Retina (tissue), 1 donor: ENCODE measurements at regions not wholly inside any gene's neighbourhood (a gene's known extent, or its start where the extent isn't known, plus 50 kb on each side); places are given as distances from the start of the nearest gene placed in this dataset.
A peak's percentile ranks its signal among the peaks of the same experiment; 100 is the strongest.

ENCODE experiments used
- DNase-seq: peaks from one replicate; pipeline ENCODE4 v3.0.0-alpha.2; 2016

DNA sequence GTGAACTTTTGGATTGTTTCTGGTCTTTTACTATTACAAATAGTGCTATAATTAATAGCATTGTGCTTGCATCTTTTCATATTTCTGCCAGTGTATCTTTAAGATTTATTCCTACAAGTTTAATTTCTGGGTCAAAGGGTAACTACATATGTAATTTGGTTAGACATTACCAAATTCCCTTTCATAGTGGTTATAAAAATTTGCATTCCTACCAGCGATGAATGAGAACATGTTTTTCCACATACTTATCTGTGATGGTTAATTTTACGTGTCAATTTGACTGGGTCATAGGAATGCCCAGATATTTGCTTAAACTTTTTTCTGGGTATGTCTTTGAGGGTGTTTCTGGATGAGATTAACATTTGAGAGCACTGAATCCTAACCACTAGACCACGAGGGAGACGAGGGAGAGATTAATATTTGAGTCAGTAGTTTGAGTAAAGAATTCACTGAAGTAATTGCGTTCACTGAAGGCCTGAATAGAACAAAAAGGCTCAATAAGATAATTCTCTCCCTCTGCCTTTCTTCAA lies 132.3 kb upstream of the NEO1 start:
- DNase-seq = no peak

DNA sequence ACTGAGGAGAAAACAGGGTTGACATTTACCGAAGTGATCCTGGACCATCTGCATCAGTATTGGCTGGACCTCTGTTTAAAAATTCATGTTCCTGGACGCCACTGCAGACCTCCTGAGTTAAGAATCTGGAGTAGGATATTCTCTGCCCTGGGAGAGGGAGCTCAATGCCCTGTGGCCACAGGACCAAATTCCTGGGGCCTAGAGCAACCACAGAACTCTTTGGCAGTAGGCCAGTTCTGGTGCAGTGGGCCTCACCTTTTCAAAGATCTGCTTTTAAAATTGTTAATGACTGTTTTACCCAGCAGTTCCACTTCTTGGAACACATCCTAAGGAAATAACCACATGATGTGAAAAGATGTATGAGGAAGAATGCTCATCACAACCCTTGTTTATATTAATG lies 133.3 kb upstream of the ADPGK start:
- DNase-seq = no peak

DNA sequence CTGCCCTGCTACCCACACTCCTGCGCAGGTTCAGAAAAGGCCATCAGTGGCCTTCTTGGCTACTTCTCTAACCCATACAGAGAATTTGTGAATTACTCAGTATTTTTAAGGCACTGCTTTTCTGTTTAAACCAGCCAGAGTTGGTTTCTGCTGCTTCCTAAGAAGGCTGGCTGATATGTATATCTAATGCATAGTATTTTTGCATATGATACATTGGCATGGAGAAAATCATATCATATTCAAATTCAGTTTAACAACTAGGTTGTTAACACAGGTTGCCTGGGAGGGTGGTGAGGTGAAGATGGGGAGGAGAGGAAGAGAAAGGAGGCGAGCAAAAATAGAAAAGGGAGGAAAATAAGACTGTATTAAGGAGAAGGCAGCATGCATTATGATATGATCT lies 132.8 kb upstream of the ADPGK start:
- no peak for DNase-seq

DNA sequence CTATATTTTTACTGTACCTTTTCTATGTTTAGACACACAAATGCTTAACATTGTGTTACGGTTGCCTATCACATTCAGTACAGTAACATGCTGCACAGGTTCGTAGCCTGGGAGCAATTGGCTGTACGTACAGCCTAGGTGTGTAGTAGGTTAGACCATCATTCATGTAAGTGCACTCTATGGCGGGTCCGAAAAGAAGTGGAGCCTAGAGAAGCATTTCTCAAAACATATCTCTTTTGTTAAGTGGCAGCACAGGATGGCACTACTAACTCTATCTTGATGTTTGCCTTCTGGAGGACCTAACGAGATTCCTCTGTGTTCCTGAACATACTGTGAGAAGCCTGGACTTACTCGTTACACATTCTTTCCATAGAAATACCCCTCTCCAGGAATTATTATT lies 132.3 kb upstream of the ADPGK start:
- no peak for DNase-seq

DNA sequence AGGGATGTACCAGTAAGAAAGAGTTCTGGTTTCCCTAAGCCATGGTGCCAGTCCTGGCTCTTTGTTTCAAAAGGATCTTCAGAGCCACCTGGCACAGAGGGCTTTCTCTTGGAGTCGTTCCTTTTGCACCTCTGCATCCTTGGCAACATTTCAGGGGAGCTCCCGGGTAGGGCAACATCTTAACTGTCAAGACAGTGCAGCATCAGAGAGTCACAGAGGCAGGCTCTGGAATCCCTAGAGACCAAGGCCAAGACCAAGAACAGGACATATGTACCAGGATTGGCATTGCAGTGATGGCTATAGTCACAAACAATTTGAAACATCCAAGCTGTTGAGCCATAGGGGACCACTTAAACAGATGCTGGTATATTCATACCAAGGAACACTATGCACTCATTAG lies 129.4 kb upstream of the ADPGK start:
- DNase-seq = peak; percentile 35

DNA sequence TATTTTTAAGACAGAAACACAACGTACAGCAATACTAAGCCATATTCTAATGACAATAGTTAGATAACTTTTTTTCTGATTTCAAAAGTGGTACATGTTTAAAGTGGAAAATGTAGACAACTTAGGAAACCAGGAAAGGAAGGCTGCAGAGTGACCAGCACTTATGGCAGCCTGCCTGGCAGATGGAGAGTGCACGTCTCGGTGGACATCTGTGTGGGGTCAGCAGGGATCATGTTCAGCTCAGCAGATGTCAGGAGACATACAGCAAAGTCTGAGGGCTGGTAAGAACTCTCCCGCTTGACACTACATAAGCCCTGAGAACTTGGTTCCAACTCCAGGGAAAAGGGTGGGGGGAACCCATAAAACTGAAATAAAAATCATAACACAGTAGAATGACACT lies 128.6 kb upstream of the ADPGK start:
- DNase-seq = no peak

DNA sequence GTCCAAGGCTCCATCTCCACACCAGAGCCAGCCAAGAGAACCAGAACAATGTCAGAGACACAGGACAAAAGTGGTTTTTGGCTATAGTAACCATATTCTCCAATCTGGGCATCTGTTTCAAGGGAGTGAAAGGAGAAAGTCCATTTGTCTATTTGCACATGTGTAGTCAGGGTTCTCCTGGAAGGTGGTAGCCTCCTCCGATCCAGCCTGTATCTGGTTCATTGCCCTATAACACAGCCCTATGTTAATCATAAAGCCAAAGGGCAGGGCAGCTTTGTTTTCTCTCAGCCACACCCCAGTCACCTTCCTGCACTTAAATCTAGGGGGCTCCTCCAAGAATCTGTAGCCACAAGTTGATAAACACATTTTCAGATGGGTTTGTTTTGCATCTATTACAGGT lies 128.1 kb upstream of the ADPGK start:
- no peak for DNase-seq

DNA sequence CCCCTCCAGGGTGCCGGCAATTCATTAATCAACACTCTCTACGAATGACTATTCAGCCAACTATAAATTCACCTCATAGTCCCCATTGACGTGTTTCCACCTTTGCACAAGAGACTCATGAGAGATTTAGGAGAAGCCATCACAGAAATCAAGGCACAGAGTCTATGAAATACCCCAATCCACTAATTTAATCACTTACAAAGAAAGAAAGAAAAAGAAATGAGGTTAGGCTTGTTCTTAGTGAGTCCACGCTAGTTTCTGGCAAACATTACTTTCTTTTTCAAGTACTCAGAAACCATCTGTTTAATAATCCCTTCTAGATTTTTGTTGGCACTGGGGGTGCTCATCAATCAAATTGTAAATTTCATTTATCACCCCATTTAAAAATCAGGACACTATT lies 125.2 kb upstream of the ADPGK start:
- no peak for DNase-seq

DNA sequence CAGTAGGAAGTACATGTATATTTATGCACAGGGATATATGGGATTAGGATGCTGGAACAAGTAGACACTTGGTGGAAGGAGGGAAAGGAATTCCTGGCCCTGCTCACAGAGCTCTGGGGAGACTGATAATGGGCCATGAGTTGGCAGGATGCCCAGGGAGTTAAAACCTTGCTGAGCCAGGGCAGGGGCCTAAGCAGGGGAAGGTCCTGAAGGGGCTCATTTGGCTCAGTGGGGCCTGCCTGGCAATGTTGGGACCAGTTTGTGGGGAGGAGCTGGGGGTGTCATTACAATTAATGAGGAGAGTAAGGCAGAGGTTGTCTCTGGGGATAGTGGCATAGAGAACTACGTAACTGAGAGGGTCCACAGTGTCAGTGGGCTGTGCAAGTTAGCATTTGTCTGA lies 124.2 kb upstream of the ADPGK start:
- DNase-seq = peak; percentile 27

DNA sequence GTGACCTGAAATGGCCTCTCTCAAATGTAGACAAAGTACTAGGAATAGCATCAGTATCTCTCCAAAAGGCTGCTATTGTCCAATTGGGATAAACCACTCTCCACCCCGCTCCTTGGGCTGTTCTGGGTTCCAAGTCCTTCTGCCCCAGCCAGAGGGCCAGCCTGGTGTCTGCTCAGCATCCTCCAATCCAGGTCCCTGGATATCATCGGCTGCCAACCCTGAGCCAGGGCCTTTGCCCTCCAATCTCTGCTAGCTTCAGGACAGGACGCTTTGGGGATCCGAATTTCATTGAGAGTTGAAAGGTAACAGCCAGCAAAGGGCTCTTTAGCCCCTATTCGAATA lies 119.3 kb upstream of the ADPGK start:
- DNase-seq = no peak

DNA sequence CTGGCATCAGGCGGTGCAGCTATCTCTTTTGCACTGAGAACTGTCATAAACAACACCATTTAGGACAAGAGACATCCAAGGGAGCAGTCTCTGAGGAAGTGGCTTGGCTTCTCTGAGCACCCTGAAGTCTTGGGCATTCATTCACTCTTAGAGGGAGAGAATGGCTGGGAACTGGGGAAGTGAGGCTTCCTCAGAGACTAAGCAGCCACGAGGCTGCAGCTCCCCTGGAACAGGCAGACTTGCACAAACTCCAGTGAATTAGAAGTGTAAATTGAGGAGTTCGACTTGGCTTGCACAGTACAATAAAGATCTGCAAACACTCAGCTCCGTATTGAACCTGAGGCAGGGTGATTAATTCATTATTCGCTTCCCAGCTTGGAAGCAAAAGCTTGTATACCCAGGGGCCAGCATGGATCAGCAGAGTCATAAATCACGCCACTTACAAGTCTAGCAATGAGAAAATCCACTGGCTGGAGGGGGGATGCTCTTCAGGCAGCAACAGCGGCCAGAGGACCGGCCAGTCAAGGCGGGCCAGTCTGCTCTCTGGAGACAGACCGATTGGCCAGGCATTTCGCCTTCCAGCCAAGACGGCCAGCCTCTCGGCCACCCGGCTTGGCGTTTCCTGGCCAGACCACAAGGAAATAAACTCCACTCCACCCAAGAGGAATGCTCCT lies 118.8 kb upstream of the ADPGK start:
- DNase-seq = peak; percentile 39

DNA sequence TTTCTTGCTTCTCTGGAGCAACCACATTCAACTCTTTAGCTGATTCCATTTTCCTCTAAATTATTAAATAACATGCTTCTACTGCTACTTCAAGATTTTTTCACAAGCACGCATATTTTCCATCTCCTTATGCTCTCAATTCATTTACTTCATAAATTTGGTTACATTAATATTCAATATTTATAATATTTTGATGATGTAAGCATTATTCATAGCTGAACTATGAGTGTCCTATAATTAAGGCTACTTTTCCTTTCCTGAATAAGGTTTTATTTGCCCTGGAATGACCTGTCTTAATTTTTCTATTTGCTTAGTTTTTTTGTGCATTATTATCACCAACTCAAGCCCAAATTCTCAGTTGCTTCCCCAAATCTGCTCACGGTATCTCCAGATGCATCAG lies 109.4 kb upstream of the ADPGK start:
- DNase-seq = no peak

DNA sequence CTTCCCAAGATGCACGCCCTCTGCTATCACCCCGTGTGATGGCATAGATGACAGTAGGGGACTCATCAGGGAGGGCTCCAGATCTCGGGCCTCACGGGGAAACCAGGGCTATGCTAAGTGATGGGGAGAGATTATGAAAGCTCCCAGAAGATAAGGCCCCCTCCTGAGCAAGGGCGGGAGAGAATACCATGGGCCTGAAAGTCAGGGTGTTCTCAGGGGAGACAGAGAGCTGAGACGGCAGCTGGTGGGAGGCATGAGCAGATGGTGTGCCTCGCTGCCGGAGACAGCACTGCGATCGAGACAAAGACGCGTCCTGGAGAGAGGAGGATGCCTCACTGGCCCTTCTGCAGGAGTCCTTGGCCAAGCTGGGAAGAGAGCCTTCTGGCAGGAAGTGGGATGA lies 106.5 kb upstream of the ADPGK start:
- DNase-seq = peak; percentile 54

DNA sequence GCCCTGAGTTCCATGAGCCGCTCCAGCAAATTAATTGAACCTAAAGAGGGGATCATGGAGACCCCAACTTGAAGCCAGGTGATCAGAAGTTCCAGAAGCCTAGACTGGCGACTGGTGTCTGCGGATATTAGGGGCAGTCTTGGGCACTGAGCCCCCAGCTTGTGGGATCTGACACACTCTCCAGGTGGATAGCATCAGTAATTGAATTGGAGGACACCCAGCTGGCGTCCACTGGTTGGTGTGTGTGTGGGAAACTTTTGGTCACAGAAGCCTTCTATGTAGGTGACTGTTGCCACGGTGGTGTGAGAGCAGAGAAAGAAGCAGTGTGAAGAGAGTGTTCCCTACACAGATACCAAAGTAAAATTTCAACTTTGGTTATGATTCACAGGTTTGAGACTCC lies 106.0 kb upstream of the ADPGK start:
- DNase-seq = no peak

DNA sequence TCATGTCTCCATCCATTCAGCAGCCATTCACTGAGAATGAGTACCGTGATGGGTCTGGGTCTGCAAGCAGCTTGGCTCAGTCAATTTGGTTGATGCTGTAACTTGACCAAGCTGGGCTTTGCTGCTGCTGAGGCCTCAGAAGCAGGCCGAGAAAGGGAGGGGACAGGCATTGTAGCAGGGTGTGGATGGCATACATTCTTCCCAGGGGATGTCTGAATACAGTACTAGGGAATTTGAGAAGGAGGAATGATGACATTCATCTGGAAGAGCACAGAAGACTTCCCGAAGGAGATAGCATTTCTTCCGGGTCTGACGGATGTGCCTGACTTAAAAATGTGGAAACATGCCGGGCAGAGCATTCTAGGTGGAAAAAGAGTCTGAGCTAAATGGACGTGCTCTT lies 105.3 kb upstream of the ADPGK start:
- DNase-seq = no peak

DNA sequence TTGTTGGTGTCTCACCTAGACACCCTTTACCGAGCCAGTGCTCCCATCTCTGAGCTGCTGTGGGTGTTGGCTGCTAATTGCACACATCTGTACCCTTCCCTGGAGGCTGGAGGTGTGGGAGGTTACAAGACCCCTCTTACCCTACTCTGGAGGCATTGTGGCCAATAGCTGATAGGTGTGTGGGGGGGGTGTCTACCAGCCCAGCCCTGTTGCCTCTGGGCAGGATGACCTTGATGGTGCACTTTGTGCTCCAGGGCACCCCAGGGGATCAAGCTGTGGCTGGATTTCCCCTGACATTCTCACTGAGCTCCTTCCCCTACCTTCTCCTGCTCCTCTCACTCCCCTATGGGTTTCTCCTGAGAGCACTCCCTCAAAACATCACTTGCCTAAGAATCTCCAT lies 104.7 kb upstream of the ADPGK start:
- DNase-seq = no peak

DNA sequence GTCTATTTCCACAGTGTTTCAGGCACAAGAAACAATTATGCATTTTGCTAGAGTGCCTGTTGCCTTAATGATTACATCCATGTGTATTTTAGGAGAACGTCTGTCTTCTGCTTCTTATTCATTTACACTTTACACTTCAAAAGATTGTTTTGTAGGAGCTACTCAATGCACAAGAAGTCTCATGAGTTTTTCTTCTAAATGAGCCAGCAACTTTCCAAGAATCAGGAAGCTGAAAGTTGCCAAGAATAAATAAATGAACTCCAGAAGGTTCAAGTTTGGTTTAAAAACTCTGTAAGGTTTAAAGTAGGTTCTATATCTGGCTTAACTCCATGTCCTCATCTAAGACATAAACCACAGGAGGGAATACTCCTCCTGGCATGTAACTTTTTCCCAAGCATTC lies 103.8 kb upstream of the ADPGK start:
- DNase-seq = no peak

DNA sequence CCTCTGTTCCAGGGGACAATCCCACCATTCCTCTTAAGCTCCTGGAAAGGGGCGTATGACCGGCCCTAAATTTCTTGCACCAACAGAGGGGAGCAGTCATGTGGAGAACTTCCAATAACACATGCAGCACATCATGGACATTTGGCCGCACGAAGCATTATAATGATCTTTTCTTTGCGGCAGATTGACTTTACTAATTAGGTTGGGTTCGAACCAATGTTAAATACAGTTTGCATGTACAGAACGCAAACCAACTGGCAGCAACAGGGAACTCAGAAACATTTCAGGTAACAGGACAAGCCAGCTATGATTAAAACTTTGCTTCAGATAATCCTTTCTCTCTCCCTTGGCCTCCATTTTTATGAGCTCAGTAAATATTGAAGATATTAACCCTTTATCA lies 100.8 kb upstream of the ADPGK start:
- DNase-seq = no peak

DNA sequence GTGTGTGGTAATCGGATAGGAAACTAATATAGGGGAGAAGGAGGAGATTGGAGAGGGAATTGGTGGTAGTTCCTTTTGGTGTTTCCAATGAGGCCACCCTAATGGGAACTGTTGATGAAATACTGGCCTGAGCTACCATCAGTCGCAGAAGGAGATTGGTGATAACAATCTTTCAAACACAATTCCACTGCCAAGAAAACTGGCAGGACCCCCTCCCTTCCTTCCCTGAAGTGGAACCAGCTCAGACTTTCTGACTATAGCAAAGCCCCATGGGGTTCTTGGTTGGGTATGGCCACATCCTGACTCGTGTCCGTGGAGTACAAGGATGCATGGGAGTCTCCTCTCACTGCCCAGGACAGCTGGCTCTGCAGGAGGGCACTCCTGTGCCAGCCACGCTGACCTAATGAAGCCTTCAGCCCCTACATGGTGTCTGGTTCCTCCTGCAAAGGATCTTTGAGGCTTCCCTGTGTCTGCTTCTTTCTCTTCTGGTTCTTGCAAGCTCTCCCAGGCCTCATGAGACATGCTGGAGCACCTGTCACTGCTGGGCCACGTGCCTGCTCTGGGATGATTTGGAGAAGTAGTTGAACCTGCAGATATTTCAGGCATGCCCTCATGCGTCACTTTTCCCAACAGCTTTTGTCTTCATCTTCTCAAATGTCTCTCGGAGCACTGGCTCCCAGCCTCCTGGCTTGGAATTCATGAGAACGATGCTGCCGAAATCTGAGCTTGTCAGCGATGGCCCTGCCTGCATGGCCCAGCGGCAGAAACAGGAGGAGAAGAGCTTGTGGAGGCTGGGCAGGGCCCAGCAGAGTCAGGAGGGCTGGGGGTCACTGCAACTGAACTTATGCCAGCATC lies 90.0 kb upstream of the ADPGK start:
- DNase-seq = no peak

DNA sequence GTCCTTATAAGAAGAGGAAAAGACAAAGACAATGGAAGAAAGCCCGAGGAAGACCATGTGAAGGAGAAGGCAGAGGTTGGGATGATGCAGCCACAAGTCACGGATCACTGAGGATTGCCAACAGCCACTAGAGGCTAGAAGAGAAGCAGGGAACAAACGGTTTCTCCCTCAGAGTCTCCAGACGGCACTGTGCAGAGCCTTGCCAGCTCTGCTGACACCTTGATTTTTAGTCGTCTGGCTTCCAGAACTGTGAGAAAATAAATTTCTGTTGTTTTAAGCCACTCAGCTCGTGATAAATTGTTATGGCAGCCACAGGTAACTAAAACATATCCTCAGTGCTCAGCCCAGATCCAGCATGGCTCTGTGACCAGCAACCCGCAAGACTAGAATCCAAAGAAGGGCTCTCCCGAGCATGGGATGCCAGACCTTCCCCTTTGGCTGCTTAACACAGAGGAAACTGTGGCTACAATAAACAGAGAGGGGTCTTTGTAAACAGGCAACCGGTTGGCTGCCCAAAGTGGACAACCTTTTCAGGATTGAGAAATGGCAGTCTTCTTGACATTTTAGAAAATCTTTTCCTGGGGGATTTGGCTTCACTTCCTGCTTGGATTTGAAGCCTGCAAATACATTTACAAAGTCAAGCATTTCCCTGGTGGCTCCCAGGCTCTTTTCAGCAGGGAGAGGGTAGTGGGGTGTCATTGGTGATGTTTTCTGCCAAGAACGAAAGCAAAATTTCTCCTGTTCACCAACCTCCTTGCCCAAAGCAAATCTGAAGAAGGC lies 88.7 kb upstream of the ADPGK start:
- no peak for DNase-seq

DNA sequence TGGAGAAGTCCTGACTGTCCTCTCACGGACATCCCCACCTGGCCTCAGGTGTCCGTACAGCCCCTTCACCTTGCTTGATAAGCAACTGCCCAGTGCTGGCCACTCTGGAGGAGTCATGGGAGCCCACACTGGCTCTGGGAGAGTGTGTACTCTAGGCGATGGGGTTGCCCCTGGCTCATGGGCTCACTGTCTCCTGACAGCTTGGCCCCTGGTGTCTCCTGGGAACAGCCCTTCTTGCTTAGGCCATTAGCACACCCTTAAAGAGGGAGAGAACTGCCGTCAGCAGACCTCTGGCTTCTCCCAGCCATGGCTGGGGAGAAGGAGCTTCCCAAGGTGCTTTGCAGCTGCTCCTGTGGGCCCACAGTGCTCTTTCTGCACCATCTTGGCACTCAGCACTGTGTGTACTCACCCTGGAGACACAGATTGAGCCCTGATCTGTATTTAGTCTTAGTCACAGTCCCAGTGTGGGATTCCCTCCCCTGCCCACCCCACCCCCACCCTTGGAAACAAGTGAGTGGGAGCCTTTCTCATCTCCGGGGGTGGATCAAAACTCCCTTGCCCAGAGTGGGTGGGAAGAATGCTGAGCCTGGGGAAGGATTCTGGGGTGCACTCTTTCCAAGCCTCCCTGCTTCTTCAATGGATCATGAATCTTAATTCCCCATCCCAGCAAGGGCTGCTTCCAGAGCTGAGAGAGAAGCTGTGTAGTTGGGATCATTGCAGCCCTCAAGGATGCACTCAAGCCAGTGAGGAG lies 83.5 kb upstream of the ADPGK start:
- no peak for DNase-seq

DNA sequence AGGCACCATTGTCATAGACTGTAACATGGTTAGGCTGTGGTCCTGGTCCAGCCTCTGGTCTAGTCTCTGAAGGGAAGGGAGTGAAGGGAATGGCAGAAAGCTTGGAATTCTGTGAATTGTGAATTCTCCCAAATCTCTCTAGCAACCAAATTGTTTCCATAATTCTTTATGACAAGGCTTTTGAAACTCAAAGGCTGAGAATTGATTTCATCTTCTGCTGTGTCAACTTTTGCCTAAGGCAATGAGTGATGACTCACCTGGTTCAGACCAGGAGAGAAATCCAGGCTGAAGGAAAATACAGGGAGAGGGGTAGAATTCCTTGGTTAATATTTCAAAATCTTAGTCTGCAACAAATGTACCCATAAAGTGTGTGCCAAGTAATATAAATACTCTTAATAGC lies 82.6 kb upstream of the ADPGK start:
- DNase-seq = no peak

DNA sequence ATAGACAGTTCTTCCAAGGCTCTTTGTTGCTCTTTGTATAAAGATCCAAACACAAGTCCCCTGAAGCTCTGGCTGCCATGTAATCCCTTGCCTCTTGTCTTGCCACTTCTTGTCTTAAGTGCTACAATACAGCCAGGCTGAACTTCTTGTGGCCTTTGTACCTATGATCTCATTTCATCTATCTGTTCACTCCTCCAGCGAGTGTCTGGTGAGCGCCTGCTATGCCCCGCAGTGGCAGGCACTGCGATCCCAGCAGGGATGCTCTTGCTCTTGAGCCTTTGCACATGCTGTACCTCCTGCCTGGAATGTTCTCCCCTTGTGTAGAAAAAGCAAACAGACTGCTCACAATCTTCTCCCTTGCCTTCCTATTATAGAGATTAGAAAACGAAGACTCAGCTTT lies 81.9 kb upstream of the ADPGK start:
- no peak for DNase-seq
